Muscle of leg (tissue), 3 donors: ENCODE measurements at regions not wholly inside any gene's neighbourhood (a gene's known extent, or its start where the extent isn't known, plus 50 kb on each side); places are given as distances from the start of the nearest gene placed in this dataset.
"Not testable (repeated sequence)": the region's sequence is repeated elsewhere in the genome, so short reads cannot be mapped to it uniquely, and the experiment has no call there.

ENCODE experiments used
- DNase-seq: peaks from one replicate; pipeline ENCODE4 v3.0.0; 2013
- H3K27ac ChIP-seq: one replicate; pipeline ENCODE4 v1.5.1; 2013; ENCODE audit warnings: mild to moderate bottlenecking, low read length, control low read depth
- H3K27me3 ChIP-seq: one replicate; pipeline ENCODE4 v1.6.1; 2013; ENCODE audit warnings: low read length; ENCODE audit not compliant: control insufficient read depth, insufficient read depth
- H3K36me3 ChIP-seq: one replicate; pipeline ENCODE4 v1.6.1; 2013; ENCODE audit warnings: low read length; ENCODE audit not compliant: control insufficient read depth, insufficient read depth
- H3K4me1 ChIP-seq: one replicate; pipeline ENCODE4 v1.6.1; 2013; ENCODE audit warnings: low read length; ENCODE audit not compliant: control insufficient read depth, insufficient read depth
- H3K4me3 ChIP-seq: one replicate; pipeline ENCODE4 v1.5.1; 2013; ENCODE audit warnings: low read length, control low read depth
- H3K9me3 ChIP-seq: replicated peaks from 2 replicates; pipeline ENCODE4 v1.6.1; 2013; ENCODE audit warnings: low read depth, low read length; ENCODE audit not compliant: control insufficient read depth
- WGBS: methylation state at CpG from one replicate; pipeline ENCODE4 v1.1.5; 2013; ENCODE audit warnings: missing lambda C conversion rate; ENCODE audit not compliant: insufficient coverage; 5-methylcytosine and 5-hydroxymethylcytosine counted together

DNA sequence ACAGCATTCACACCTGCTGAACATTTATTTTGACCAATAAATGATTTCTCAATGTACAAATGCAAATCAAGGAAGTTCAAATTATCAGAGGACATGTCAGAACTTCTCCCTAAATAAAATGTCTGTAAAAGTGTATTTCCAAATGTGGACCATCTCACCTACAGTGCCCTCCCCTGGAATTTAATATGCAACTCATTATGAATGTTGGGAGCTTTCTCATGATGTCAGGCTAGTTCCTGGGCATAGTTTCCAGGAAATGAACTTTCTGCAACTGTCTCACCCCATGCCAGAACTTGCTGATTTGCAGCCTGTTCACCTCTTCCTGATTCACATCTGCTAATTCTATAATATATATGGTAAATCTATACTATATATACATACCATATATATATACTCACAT lies 408.5 kb upstream of the USP9Y start:
- Histone ChIP-seq H3K9me3 (no peaks in the 10 kb centered on the region), H3K27ac (no peak overlapping the region)

GRCh38 chrY:12296460-12296859 lies 404.6 kb upstream of the USP9Y start:
- no peaks in the 10 kb centered on the region for H3K36me3 ChIP-seq
- H3K4me3 ChIP-seq = no peak overlapping the region
- no peaks in the 10 kb centered on the region for H3K27me3 ChIP-seq
- no peak overlapping the region for H3K27ac ChIP-seq
- no CpG with 5 or more reads among the region's 1 CpG for WGBS
- H3K9me3 ChIP-seq = no peaks in the 10 kb centered on the region
- no peak for DNase-seq
- H3K4me1 ChIP-seq = no peaks in the 10 kb centered on the region

More for the DNA sequence above, 408.5 kb upstream of the USP9Y start:
- Histone ChIP-seq H3K36me3 (no peaks in the 10 kb centered on the region), H3K4me1 (no peaks in the 10 kb centered on the region), H3K27me3 (no peaks in the 10 kb centered on the region), H3K4me3 (no peak overlapping the region)
- DNase-seq = no peak

GRCh38 chrY:12299796-12300195 lies 401.2 kb upstream of the USP9Y start:
- DNase-seq, H3K27me3 ChIP-seq, H3K36me3 ChIP-seq, H3K27ac ChIP-seq, H3K9me3 ChIP-seq, H3K4me1 ChIP-seq, H3K4me3 ChIP-seq: not testable (repeated sequence)
- WGBS = no CpG with 5 or more reads among the region's 9 CpGs

- no peak overlapping the region for H3K4me3 ChIP-seq
- no peaks in the 10 kb centered on the region for H3K9me3 ChIP-seq
- H3K27ac ChIP-seq = no peak overlapping the region
- H3K4me1 ChIP-seq = no peaks in the 10 kb centered on the region
- H3K27me3 ChIP-seq = no peaks in the 10 kb centered on the region
- DNase-seq = no peak
- H3K36me3 ChIP-seq = no peaks in the 10 kb centered on the region
- WGBS = no CpG with 5 or more reads among the region's 4 CpGs
Observed at GRCh38 chrY:12303464-12303863, 397.6 kb upstream of the USP9Y start.

DNA sequence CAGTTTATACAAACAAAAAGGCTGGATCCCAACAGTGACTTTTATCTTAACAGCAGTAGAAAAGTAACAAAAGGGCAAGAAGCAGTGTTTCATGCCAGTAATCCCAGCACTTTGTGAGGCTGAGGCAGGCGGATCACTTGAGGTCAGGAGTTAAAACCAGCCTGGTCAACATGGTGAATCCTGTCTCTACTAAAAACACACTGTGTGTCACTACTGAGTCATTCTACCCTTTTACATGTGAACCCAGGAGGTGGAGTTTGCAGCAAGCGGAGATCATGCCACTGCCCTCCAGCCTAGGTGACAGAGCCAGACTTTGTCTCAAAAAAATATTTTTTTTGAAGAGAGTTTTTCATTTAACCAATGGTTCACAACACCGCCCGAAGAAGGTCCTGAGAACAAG lies 395.6 kb upstream of the USP9Y start:
- H3K9me3 ChIP-seq = no peaks in the 10 kb centered on the region
- no peak overlapping the region for H3K4me3 ChIP-seq
- no peaks in the 10 kb centered on the region for H3K4me1 ChIP-seq
- DNase-seq = no peak
- no CpG with 5 or more reads among the region's 4 CpGs for WGBS
- no peaks in the 10 kb centered on the region for H3K36me3 ChIP-seq
- H3K27ac ChIP-seq = no peak overlapping the region
- H3K27me3 ChIP-seq = no peaks in the 10 kb centered on the region

- Histone ChIP-seq H3K4me1 (no peaks in the 10 kb centered on the region), H3K4me3 (no peak overlapping the region), H3K9me3 (no peaks in the 10 kb centered on the region), H3K27ac (no peak overlapping the region), H3K27me3 (no peaks in the 10 kb centered on the region), H3K36me3 (no peaks in the 10 kb centered on the region)
- no CpG with 5 or more reads among the region's 10 CpGs for WGBS
- DNase-seq = no peak
Observed at GRCh38 chrY:12309212-12309611, 391.8 kb upstream of the USP9Y start.

- H3K4me3 ChIP-seq = no peak overlapping the region
- no peak for DNase-seq
- H3K4me1 ChIP-seq = no peaks in the 10 kb centered on the region
- H3K9me3 ChIP-seq = no peaks in the 10 kb centered on the region
- no peak overlapping the region for H3K27ac ChIP-seq
- H3K36me3 ChIP-seq = no peaks in the 10 kb centered on the region
- WGBS = no CpG with 5 or more reads among the region's 5 CpGs
- no peaks in the 10 kb centered on the region for H3K27me3 ChIP-seq
Observed at GRCh38 chrY:12310832-12311231, 390.2 kb upstream of the USP9Y start.

- no peaks in the 10 kb centered on the region for H3K27me3 ChIP-seq
- no peak for DNase-seq
- H3K9me3 ChIP-seq = no peaks in the 10 kb centered on the region
- no CpG with 5 or more reads among the region's 7 CpGs for WGBS
- no peak overlapping the region for H3K27ac ChIP-seq
- H3K4me3 ChIP-seq = no peak overlapping the region
- no peaks in the 10 kb centered on the region for H3K36me3 ChIP-seq
- H3K4me1 ChIP-seq = no peaks in the 10 kb centered on the region
Observed at GRCh38 chrY:12327751-12328150, 373.3 kb upstream of the USP9Y start.

GRCh38 chrY:12331917-12332316 lies 369.1 kb upstream of the USP9Y start:
- not testable (repeated sequence) for H3K9me3 ChIP-seq, H3K4me3 ChIP-seq, DNase-seq, H3K27ac ChIP-seq, H3K4me1 ChIP-seq, H3K36me3 ChIP-seq, H3K27me3 ChIP-seq
- no CpG with 5 or more reads among the region's 10 CpGs for WGBS

- no CpG with 5 or more reads among the region's 4 CpGs for WGBS
- H3K27me3 ChIP-seq = no peaks in the 10 kb centered on the region
- no peak overlapping the region for H3K4me3 ChIP-seq
- no peak overlapping the region for H3K27ac ChIP-seq
- no peaks in the 10 kb centered on the region for H3K4me1 ChIP-seq
- H3K9me3 ChIP-seq = no peaks in the 10 kb centered on the region
- DNase-seq = no peak
- no peaks in the 10 kb centered on the region for H3K36me3 ChIP-seq
Observed at GRCh38 chrY:12343211-12343610, 357.8 kb upstream of the USP9Y start.

DNA sequence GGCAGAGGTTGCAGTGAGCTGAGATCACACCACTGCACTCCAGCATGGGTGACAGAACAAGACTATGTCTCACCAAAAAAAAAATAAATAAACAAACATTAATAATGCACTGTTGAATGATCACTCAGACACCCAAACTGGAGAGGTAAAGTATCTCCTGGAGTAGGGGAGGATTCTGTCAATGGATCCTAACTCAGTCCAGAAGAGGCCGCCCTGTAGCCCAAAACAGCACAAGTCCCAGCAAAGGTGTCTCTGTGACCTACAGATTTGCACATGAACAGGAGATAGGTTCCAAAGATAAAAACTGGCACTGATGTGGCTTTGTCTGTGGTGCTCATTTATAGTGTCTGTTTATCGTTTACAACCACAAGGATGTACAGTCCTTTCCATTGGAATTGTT lies 352.9 kb upstream of the USP9Y start:
- Histone ChIP-seq H3K36me3 (no peaks in the 10 kb centered on the region), H3K9me3 (no peaks in the 10 kb centered on the region), H3K27me3 (no peaks in the 10 kb centered on the region), H3K4me1 (no peaks in the 10 kb centered on the region), H3K27ac (no peak overlapping the region), H3K4me3 (no peak overlapping the region)
- no CpG with 5 or more reads among the region's 2 CpGs for WGBS
- DNase-seq = no peak
